Heart left ventricle (tissue), 13 donors: ENCODE measurements at regions not wholly inside any gene's neighbourhood (a gene's known extent, or its start where the extent isn't known, plus 50 kb on each side); places are given as distances from the start of the nearest gene placed in this dataset.

Experiments used
- CTCF ChIP-seq, 12 donors: fragments of 200-600 bp; sonication (generic) in 4 of 12; IDR thresholded peaks; one replicate each; pipeline versions ENCODE4 v1.5.0 to v1.8.0; 2018 to 2022; ENCODE audit warnings: antibody characterized with exemption in 12 of 12, mild to moderate bottlenecking in 5 of 12
- POLR2A ChIP-seq, 2 donors: fragments of 450-650 bp; IDR thresholded peaks; one replicate each; pipeline ENCODE4 v1.6.1; 2017; ENCODE audit warnings: antibody characterized with exemption in 2 of 2, mild to moderate bottlenecking in 2 of 2, moderate library complexity in 2 of 2
- donor health status: ischemic (EF 13 %, LVEDD 7.1; RV severe dilation, severe dysfunction).
- donor health status: DM: no; HTN: yes; CAD: no.
- donor health status: DM: no; HTN: no; CAD: no.
- donor health status: ischemic (EF 25% LVEDD 6.9; RV normal size, moderate dysfunction).
- donor health status: ischemic (EF 25% LVEDD 5.7; RV mildly dilated, moderate dysfunction).
- donor health status: ischemic (EF 35%, LVEDD 5.7; RV mildly dilated, moderate dysfunction).
- donor health status: nonischemic (EF 11% LVEDD 7.7; RV severe dilation, severe dysfunction).
- donor health status: DM: yes; HTN: yes; CAD: no.
- donor health status: PGD.
- donor health status: ischemic (EF 29% LVEDD 5.4; RV normal size, mild dysfunction).
- donor health status: nonischemic (EF 23%, LVEDD 6.1; RV moderate dilation, normal function).

GRCh38 chr11:103584720-103585119 is 451.7 kb upstream of the DDI1 start:
- TF ChIP-seq CTCF (IDR thresholded peaks at IDR 0.05) (no peak), POLR2A (IDR thresholded peaks at IDR 0.05) (no peak)
